Lung (tissue), 11 donors: ENCODE measurements at regions not wholly inside any gene's neighbourhood (a gene's known extent, or its start where the extent isn't known, plus 50 kb on each side); places are given as distances from the start of the nearest gene placed in this dataset.

Experiments
- ATAC-seq: fragments of 200-7000 bp; cut with Tn5 transposase; one replicate; pipeline ENCODE4 v1.9.1; 2020; ENCODE audit warnings: moderate number of reproducible peaks; ENCODE audit not compliant: insufficient read depth, low FRiP score
- DNase-seq, 3 donors: peaks; one replicate each; pipeline ENCODE4 v3.0.0-alpha.2; 2013 to 2017
- H3K27ac ChIP-seq, 2 donors: one replicate each; pipeline ENCODE4 v1.5.1; 2013; ENCODE audit warnings: mild to moderate bottlenecking in 2 of 2, moderate library complexity in 2 of 2, control low read depth in 1 of 2, inconsistent platforms in 1 of 2, low read depth in 1 of 2, low read length in 1 of 2
- H3K27me3 ChIP-seq, 3 donors: one replicate each; pipeline ENCODE4 v1.5.1; 2013; ENCODE audit warnings: low read length in 2 of 3; ENCODE audit not compliant: control insufficient read depth in 3 of 3, insufficient read depth in 3 of 3
- H3K36me3 ChIP-seq, 4 donors: one replicate each; pipeline ENCODE4 v1.5.1; 2013; ENCODE audit warnings: low read length in 4 of 4, mild to moderate bottlenecking in 1 of 4, moderate library complexity in 1 of 4; ENCODE audit not compliant: control insufficient read depth in 4 of 4, insufficient read depth in 4 of 4
- H3K4me1 ChIP-seq, 5 donors: one replicate each; pipeline ENCODE4 v1.5.1; 2013; ENCODE audit warnings: low read length in 5 of 5, mild to moderate bottlenecking in 2 of 5, moderate library complexity in 1 of 5; ENCODE audit not compliant: control insufficient read depth in 5 of 5, insufficient read depth in 5 of 5
- H3K4me3 ChIP-seq: one replicate; pipeline ENCODE4 v1.5.1; 2013; ENCODE audit warnings: mild to moderate bottlenecking, control low read depth, moderate library complexity
- H3K9ac ChIP-seq, 2 donors: one replicate each; pipeline ENCODE4 v1.5.1; 2013; ENCODE audit warnings: low read length in 2 of 2, control low read depth in 1 of 2; ENCODE audit not compliant: insufficient read depth in 1 of 2
- H3K9me3 ChIP-seq, 4 donors: one replicate each; pipeline ENCODE4 v1.5.1; 2013; ENCODE audit warnings: low read length in 3 of 4, mild to moderate bottlenecking in 1 of 4, moderate library complexity in 1 of 4; ENCODE audit not compliant: control insufficient read depth in 4 of 4, insufficient read depth in 3 of 4
- WGBS, 2 donors: extraction: QIAGEN DNeasy Blood & Tissue Kit; methylation state at CpG; one replicate each; pipeline ENCODE4 v1.1.7; 2013; 5-methylcytosine and 5-hydroxymethylcytosine counted together
- TF ChIP-seq, protein P1 (sequence below): IDR thresholded peaks from 2 replicates; pipeline ENCODE4 v1.5.1; 2012; ENCODE audit warnings: mild to moderate bottlenecking; ENCODE audit errors: control extremely low read depth, extremely low read depth
- donor health status: control.
- donor health status: control.
- donor health status: Bipolar disorder and iron deficiency.
- donor health status: healthy.
- donor health status: DM: yes; HTN: yes; CAD: no.

DNA sequence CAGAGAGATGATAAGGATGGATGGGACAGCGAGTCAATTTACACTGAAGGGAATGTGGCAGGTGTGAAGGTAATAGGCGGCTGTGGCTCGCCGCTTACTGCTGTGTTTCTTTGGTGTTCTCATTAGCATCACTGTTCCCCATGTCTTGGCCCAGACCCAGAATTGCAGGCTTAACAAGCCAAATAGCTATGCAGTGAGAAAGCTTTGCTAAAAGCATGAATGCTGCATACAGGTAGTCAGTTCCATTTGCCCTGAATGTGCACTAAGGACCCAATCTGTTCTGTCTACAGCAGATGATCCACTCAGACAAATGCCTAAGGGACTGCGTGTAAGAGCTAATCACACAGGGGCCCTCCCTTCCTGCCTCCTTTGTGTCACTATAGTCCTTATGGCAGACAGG is 262.6 kb downstream of the DCDC2C start:
- H3K9me3 ChIP-seq = no peaks in the 10 kb centered on the region
- no peaks in the 10 kb centered on the region for H3K36me3 ChIP-seq
- DNase-seq = no peak
- no peak overlapping the region for H3K9ac ChIP-seq
- no peak overlapping the region for H3K27ac ChIP-seq
- 88 to 94% methylated on average over 5 of the region's 5 CpGs for WGBS, 2 donors
- TF ChIP-seq, protein P1, sequence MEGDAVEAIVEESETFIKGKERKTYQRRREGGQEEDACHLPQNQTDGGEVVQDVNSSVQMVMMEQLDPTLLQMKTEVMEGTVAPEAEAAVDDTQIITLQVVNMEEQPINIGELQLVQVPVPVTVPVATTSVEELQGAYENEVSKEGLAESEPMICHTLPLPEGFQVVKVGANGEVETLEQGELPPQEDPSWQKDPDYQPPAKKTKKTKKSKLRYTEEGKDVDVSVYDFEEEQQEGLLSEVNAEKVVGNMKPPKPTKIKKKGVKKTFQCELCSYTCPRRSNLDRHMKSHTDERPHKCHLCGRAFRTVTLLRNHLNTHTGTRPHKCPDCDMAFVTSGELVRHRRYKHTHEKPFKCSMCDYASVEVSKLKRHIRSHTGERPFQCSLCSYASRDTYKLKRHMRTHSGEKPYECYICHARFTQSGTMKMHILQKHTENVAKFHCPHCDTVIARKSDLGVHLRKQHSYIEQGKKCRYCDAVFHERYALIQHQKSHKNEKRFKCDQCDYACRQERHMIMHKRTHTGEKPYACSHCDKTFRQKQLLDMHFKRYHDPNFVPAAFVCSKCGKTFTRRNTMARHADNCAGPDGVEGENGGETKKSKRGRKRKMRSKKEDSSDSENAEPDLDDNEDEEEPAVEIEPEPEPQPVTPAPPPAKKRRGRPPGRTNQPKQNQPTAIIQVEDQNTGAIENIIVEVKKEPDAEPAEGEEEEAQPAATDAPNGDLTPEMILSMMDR = no peak
- no peaks in the 10 kb centered on the region for H3K4me1 ChIP-seq
- peaks cover 0 to 2% (median 0%) of the 10 kb centered on the region in 3 donors for H3K27me3 ChIP-seq
- no peak for ATAC-seq
- H3K4me3 ChIP-seq = no peak overlapping the region

DNA sequence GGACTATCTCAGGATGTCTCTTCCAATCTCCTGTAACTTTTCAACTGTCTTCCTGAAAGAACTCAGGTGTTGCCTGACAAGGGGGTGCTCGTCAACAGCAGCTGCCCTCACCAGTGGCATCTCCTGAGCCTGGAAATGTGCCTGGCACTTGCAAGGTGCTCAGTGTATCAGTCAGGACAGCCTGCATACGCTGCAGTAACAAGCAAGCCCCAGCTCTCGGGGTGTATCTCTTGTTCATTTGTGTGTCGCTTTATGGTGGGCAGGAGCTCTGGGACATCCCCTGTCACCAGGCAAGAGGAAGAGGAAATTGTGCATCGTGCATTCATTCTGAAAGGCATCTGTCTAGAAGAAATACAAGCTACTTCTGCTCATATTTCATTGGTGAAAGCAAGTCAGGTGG is 263.1 kb downstream of the DCDC2C start:
- TF ChIP-seq, protein P1 = no peak
- Histone ChIP-seq H3K4me3 (no peak overlapping the region), H3K9ac (no peak overlapping the region), H3K36me3 (no peaks in the 10 kb centered on the region), H3K27ac (no peak overlapping the region), H3K27me3 (peaks cover 0 to 2% (median 0%) of the 10 kb centered on the region in 3 donors), H3K9me3 (peaks cover 0 to 2% (median under 1%) of the 10 kb centered on the region in 4 donors), H3K4me1 (peaks cover 0 to 4% (median 0%) of the 10 kb centered on the region in 5 donors)
- DNase-seq (no peak), ATAC-seq (no peak)
- WGBS, 2 donors = 77 to 81% methylated on average over 5 of the region's 5 CpGs

DNA sequence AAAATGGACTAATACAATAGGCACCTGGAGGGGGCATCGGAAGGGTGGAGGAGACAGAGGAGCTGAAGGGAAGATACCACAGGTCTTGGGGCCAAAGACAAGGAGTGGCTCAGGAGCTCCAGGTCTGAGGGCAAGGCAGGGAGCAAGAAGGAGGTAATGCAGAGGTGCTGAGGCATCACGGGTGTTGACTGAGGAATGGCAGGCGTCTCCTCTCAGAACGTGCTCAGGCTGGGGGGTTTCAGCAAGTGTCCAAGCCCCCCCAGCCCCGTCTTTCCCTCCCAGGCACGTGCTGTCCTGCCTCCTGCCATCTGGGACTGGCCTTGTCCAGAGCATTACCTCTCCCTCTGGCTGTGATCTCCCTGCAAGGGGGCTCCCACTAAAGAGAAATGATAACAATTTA is 265.4 kb downstream of the DCDC2C start:
- WGBS, 2 donors = 66 to 81% methylated on average over 6 of the region's 6 CpGs
- TF ChIP-seq, protein P1 = no peak
- no peak overlapping the region for H3K27ac ChIP-seq
- no peak overlapping the region for H3K9ac ChIP-seq
- peaks cover 0 to 6% (median 2%) of the 10 kb centered on the region in 4 donors for H3K9me3 ChIP-seq
- H3K27me3 ChIP-seq = peaks cover 0 to 2% (median 0%) of the 10 kb centered on the region in 3 donors
- DNase-seq (no peak), ATAC-seq (no peak)
- no peak overlapping the region for H3K4me3 ChIP-seq
- no peaks in the 10 kb centered on the region for H3K36me3 ChIP-seq
- H3K4me1 ChIP-seq = peaks cover 0 to 9% (median 0%) of the 10 kb centered on the region in 5 donors
